ENCODE measurements at regions not wholly inside any gene's neighbourhood (a gene's known extent, or its start where the extent isn't known, plus 50 kb on each side); places are given as distances from the start of the nearest gene placed in this dataset.

GRCh38 chr3:195004512-195005250, 266.3 kb downstream of the XXYLT1 start:
- Histone ChIP-seq H3F3A (ENCODE audit: insufficient read depth) (no peaks in the 10 kb centered on the region), H3K27ac (ENCODE audit: low read depth, low read length) (no peak overlapping the region), H4K20me1 (ENCODE audit: low read depth, low read length) (no peaks in the 10 kb centered on the region), H3K27me3 (ENCODE audit: low read length) (no peaks in the 10 kb centered on the region), H3K36me3 (ENCODE audit: low read length) (no peaks in the 10 kb centered on the region), H2AFZ (ENCODE audit: low read depth, low read length, severe bottlenecking) (no peak overlapping the region), H3K4me2 (ENCODE audit: low read depth, low read length, poor library complexity, severe bottlenecking) (no peak overlapping the region), H3K9ac (ENCODE audit: low read length) (no peak overlapping the region), H3K4me3 (ENCODE audit: insufficient read depth, low read length, poor library complexity, severe bottlenecking) (no peak overlapping the region), H3K79me2 (ENCODE audit: insufficient read depth, low read length) (no peaks in the 10 kb centered on the region), H3K9me3 (ENCODE audit: insufficient read depth, low read length) (no peaks in the 10 kb centered on the region), H3K9me2 (replicated peaks; ENCODE audit: insufficient read depth, low read length) (no peaks in the 10 kb centered on the region)
- TF ChIP-seq EZH2phosphoT487 (conservative IDR thresholded peaks at IDR 0.05; ENCODE audit: low read length) = no peak
- TF ChIP-seq, protein P1, sequence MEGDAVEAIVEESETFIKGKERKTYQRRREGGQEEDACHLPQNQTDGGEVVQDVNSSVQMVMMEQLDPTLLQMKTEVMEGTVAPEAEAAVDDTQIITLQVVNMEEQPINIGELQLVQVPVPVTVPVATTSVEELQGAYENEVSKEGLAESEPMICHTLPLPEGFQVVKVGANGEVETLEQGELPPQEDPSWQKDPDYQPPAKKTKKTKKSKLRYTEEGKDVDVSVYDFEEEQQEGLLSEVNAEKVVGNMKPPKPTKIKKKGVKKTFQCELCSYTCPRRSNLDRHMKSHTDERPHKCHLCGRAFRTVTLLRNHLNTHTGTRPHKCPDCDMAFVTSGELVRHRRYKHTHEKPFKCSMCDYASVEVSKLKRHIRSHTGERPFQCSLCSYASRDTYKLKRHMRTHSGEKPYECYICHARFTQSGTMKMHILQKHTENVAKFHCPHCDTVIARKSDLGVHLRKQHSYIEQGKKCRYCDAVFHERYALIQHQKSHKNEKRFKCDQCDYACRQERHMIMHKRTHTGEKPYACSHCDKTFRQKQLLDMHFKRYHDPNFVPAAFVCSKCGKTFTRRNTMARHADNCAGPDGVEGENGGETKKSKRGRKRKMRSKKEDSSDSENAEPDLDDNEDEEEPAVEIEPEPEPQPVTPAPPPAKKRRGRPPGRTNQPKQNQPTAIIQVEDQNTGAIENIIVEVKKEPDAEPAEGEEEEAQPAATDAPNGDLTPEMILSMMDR (IDR thresholded peaks at IDR 0.05; ENCODE audit: insufficient read depth, low read length, poor library complexity, severe bottlenecking) = no peak

GRCh38 chr3:195005251-195005620, 265.7 kb downstream of the XXYLT1 start:
- Histone ChIP-seq H2AFZ (ENCODE audit: low read depth, low read length, severe bottlenecking) (no peak overlapping the region), H3K79me2 (ENCODE audit: insufficient read depth, low read length) (no peaks in the 10 kb centered on the region), H3K27me3 (ENCODE audit: low read length) (no peaks in the 10 kb centered on the region), H3K4me3 (ENCODE audit: insufficient read depth, low read length, poor library complexity, severe bottlenecking) (no peak overlapping the region), H3K9ac (ENCODE audit: low read length) (no peak overlapping the region), H3F3A (ENCODE audit: insufficient read depth) (no peaks in the 10 kb centered on the region), H3K36me3 (ENCODE audit: low read length) (no peaks in the 10 kb centered on the region), H3K4me2 (ENCODE audit: low read depth, low read length, poor library complexity, severe bottlenecking) (no peak overlapping the region), H3K9me3 (ENCODE audit: insufficient read depth, low read length) (no peaks in the 10 kb centered on the region), H3K9me2 (replicated peaks; ENCODE audit: insufficient read depth, low read length) (no peaks in the 10 kb centered on the region), H4K20me1 (ENCODE audit: low read depth, low read length) (no peaks in the 10 kb centered on the region), H3K27ac (ENCODE audit: low read depth, low read length) (no peak overlapping the region)
- TF ChIP-seq, protein P1 (IDR thresholded peaks at IDR 0.05; ENCODE audit: insufficient read depth, low read length, poor library complexity, severe bottlenecking) = no peak

DNA sequence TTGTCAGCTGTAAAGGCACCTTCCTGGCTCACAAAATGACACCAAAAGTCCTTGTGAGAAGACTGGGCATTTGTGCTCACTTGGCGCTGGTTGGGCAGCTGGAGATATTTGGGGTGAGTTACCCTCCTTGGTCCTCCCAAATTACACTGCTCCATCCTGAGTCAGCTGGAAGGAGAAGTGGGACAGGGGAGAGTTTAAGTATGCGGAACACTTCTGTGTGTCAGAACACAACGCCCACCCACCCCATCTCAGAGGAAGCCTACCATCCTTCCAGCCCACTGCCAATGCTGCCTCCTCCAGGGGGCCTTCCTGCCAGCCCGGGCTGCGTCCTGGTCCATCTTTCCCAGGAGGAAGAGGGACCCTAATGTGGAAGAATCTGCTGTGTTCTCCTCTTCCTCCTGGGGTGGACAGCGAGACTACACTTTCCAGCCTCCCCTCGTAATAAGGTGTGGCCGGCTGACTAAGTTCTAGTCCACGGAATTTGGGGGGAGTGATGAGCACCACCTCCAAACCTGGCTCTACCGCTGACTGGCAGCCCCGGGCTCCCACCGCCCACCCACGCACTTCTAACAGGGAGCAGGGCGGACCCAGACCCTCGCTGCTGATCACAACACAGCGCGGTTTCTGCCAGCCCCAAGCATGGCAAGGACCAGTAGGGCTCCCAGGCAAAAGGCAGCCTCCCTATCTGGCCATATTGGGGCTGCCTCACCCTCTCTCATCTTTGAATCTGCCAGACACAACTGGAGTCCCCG, 265.0 kb downstream of the XXYLT1 start:
- Histone ChIP-seq H3F3A (ENCODE audit: insufficient read depth) (no peaks in the 10 kb centered on the region), H3K9ac (ENCODE audit: low read length) (no peak overlapping the region), H4K20me1 (ENCODE audit: low read depth, low read length) (no peaks in the 10 kb centered on the region), H3K79me2 (ENCODE audit: insufficient read depth, low read length) (no peaks in the 10 kb centered on the region), H2AFZ (ENCODE audit: low read depth, low read length, severe bottlenecking) (no peak overlapping the region), H3K9me3 (ENCODE audit: insufficient read depth, low read length) (no peaks in the 10 kb centered on the region), H3K9me2 (replicated peaks; ENCODE audit: insufficient read depth, low read length) (no peaks in the 10 kb centered on the region), H3K4me3 (ENCODE audit: insufficient read depth, low read length, poor library complexity, severe bottlenecking) (no peak overlapping the region), H3K27me3 (ENCODE audit: low read length) (no peaks in the 10 kb centered on the region), H3K4me2 (ENCODE audit: low read depth, low read length, poor library complexity, severe bottlenecking) (no peak overlapping the region), H3K36me3 (ENCODE audit: low read length) (no peaks in the 10 kb centered on the region), H3K27ac (ENCODE audit: low read depth, low read length) (no peak overlapping the region)
- no peak for TF ChIP-seq EZH2phosphoT487 (conservative IDR thresholded peaks at IDR 0.05; ENCODE audit: low read length)
- TF ChIP-seq, protein P1 (IDR thresholded peaks at IDR 0.05; ENCODE audit: insufficient read depth, low read length, poor library complexity, severe bottlenecking) = no peak

Measured in SU-DHL-6 (cell line).